ENCODE measurements at regions not wholly inside any gene's neighbourhood (a gene's known extent, or its start where the extent isn't known, plus 50 kb on each side); places are given as distances from the start of the nearest gene placed in this dataset.
"Not testable (repeated sequence)": the region's sequence is repeated elsewhere in the genome, so short reads cannot be mapped to it uniquely, and the experiment has no call there.

DNA sequence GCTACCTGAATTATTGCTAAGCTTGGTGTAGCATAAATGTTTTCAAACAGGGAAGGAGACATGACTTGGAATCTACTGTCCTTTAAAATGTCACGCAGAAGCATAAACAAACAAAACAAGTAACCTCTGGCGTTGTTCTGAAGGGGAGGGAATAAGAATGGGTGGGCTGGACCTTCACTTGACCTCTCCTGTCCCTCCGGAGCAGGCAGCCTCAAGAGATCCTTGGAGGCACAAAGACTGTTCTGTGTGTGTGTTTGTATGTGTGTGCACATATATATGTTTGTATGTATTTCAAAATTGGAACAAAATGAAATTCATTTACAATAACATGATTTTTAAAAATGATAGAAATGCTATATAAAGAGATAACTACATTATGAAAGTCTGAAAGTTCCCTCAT lies 91.3 kb upstream of the DCLK2 start:
- DNase-seq (ENCODE audit: low read depth) = no peak

DNA sequence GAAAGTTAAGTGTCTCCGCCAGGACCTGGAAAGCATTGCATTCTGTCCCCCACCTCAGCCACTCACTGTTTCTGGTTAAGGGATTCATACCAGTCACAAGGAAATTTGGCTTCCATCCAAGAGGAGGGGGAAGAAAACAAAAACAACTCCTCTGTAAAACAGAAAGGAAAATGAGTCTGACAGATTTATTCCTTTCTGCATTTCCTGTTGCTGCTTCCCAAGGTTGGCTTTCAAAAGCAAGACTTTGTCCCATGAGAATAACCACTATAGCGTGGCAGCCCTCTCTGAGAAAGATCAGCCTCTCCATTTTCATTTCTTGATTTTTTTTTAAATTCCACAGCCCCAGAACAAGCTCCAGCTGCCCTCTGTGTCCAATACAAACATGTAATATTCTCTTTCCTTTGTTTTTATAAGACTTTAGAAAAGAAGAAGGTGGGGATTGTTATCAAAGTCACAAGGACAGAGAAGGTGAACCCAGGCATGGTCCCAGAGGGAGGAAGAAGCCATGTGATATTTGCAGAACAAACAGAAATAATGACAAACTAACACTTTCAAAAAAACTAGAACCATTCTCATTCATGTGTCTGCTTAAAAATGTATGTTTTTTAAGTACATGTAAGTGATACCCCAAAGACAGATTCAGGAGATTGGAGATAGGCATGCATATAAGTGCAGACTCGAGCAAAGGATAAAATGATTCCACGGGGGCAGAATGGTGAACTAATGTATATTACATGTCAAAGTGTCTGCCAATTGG lies 90.7 kb upstream of the DCLK2 start:
- DNase-seq (ENCODE audit: low read depth) = peak; percentile 48

- DNase-seq (ENCODE audit: low read depth) = no peak
Measured at GRCh38 chr4:149988087-149988410, 90.2 kb upstream of the DCLK2 start.

DNA sequence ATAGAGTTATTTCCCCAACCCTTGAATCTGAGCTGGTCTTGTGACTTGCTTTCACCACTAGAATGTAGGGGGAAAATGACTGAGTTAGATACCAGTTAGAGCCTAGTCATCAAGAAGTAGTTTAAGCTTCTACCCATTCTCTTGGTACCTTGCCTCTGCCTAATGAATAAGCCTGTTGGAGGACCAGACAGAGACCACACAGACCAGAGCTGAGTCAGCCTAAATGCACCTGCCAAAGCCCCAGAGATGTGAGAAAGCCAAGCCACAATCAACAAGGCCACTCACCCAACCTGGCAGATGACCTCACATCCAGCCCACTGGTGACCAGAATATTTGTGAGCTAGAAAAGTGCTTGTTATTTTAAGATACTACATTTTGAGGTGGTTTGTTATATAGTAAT lies 85.2 kb upstream of the DCLK2 start:
- no peak for DNase-seq (ENCODE audit: low read depth)

DNA sequence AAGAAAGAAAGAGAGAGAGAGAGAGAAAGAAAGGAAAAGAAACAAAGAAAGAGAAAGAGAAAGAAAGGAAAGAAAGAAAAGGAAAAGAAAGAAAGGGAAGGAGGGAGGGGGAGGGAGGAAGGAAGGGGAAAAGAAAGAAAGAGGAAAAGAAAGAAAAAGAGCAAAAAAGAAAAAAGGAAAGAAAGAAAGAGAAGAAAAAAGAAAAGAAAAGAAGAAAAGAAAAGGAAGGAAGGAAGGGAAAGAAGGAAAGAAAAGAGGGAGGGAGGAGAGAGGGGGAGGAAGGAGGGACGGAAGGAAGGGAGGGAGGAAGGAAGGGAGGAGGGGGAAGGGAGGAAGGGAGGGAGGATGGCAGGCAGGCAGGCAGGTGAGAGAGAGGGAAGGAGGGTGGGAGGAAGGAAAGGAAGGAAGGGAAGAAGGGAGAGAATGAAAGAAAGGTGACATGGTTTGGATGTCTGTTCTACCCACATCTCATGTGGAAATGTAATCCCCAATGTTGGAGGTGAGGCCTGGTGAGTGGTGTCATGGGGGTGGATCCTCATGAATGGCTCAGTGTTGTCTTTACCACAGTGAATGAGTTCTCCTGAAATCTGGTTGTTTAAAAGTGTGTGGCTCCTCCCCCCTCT lies 83.0 kb upstream of the DCLK2 start:
- DNase-seq (ENCODE audit: low read depth) = no peak

- DNase-seq (ENCODE audit: low read depth) = peak; percentile 47
Measured at GRCh38 chr4:149997881-149998421, 80.3 kb upstream of the DCLK2 start.

DNA sequence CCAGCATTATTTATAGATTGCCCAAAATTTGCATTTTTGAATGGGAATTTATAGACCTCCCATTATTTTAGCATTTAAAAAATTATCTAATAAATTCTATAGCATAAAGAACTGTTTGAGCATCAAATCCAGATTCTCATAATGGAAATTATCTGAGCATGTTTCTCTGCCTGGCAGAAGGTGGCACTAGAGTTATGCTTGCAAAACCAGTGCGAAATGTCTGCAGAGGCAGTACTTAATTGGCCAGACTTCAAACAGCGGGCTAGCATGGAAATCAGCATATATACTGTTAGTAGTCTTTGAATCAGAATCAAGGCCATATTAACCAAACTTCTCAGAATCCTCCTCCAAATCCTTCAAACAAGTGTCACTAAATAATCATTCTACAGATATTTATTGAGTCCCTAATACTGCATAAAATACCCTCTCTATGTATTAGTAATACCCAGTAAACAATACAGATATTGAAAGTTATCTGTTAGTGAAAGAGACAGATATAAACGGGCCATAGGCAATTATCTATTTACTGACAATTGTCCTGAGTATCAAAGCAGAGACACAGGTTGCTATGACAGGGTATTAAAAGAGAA lies 78.7 kb upstream of the DCLK2 start:
- DNase-seq (ENCODE audit: low read depth) = peak; percentile 77

DNA sequence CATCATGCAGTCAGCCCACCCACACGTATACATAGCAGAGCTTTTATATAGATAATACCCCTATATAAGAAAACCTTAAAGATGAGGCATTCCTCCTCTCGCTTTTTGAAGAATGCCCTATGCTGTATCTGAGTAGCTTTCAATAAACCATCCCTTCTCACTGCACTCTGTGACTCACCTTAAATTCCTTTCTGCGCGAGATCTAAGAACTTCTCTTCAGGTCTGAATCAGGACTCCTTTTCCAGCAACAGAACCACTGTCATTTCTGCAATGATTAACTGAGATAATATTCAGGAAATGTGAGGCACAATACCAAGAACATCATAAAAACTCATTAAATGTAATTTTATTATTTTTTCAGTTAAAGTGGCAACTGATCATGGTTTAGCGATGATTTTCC lies 76.4 kb upstream of the DCLK2 start:
- DNase-seq (ENCODE audit: low read depth) = peak; percentile 59

DNA sequence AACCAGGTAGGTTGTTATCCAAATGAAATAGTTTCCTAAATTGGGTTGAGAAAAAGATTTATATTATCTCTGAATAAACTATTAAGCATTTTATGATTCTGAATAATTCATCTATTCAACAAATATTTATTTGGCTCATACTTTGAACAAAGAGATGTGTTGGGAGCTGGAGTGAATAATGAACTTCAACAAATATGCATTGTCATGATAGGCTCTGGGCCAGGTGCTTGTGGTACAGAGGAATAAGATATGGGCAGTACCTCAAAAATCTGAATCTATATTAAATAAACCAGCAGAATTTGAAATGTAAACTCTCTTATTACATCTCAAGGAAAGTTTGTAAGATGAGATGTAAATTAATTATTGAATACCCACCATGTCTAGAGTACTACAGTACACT lies 75.7 kb upstream of the DCLK2 start:
- DNase-seq (ENCODE audit: low read depth) = peak; percentile 52

DNA sequence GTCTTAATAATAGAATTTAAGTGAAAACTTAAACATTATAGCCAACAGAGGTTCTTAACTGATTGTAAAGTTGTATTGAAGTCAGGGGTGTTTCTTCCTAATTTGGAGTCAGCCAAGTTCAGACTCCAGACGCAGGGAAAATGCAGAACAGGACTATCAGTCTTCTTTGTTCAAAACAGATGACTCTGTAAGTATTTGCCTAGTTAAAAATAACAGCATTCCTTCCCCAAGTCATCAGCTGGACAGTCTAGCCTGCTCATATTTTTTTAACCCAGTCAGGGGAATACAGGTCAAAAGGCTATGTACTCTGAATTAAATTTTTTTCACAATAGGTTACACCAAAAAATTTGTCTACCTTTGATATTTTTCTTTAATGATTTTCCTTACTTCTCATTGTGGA lies 73.8 kb upstream of the DCLK2 start:
- peak; percentile 63 for DNase-seq (ENCODE audit: low read depth)

- DNase-seq (ENCODE audit: low read depth) = no peak
Measured at GRCh38 chr4:150005537-150005936, 72.7 kb upstream of the DCLK2 start.

DNA sequence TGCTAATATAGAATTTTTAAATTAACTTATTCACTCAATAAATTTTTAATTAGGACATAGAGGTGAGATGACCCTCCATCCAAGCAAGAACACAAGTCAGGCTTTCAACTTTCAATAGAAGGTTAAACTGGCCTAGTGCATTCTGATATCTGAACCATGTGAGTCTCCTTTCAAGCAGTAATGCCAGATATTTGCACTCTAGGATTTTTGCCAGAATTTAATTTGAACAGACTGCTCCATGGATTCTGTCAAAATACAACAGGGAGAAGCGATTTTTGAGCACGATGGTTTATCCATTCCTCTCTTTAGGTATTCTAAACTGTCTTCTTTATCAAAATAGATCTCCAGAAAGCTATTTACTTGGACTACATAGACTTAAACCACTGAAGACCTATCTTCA lies 72.0 kb upstream of the DCLK2 start:
- DNase-seq (ENCODE audit: low read depth) = no peak

DNA sequence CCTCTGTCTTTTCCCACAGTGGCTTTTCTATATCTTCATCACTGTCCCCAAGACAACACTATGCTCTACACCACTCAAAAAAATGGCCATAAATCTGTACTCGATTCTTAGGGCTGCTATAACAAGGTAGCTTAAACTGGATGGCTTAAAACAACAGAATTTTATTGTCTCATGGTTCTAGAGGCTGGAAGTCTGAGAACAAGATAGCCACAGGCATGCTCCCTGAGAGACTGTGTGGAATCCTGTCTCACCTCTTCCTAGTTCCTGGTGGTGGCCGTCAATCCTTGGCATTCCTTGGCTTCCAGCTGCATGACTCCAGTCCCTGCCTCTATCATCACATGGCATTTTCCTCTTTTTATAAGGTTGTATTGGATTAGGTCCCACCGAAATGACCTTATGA lies 70.7 kb upstream of the DCLK2 start:
- peak; percentile 51 for DNase-seq (ENCODE audit: low read depth)

- DNase-seq (ENCODE audit: low read depth) = no peak
Measured at GRCh38 chr4:150008546-150008945, 69.7 kb upstream of the DCLK2 start.

- DNase-seq (ENCODE audit: low read depth) = no peak
Measured at GRCh38 chr4:150009533-150009932, 68.7 kb upstream of the DCLK2 start.

GRCh38 chr4:150010525-150011126 lies 67.6 kb upstream of the DCLK2 start:
- peak; percentile 65 for DNase-seq (ENCODE audit: low read depth)

GRCh38 chr4:150012851-150013360 lies 65.3 kb upstream of the DCLK2 start:
- no peak for DNase-seq (ENCODE audit: low read depth)

DNA sequence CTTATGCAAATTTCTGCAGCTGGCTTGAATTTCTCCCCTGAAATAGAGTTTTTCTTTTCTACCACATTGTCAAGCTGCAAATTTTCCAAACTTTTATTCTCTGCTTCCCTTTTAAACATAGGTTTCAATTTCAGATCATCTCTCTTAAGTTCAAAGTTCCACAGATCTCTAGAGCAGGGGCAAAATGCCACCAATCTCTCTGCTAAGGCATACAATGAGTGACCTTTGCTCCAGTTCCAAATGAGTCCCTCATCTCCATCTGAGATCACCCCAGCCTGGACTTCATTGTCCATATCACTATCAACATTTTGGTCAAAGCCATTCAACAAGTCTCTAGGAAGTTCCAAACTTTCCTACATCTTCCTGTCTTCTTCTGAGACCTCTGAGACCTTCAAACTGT lies 62.3 kb upstream of the DCLK2 start:
- not testable (repeated sequence) for DNase-seq (ENCODE audit: low read depth)

GRCh38 chr4:150016621-150017020 lies 61.6 kb upstream of the DCLK2 start:
- DNase-seq (ENCODE audit: low read depth) = peak; percentile 19

GRCh38 chr4:150018257-150018656 lies 60.0 kb upstream of the DCLK2 start:
- DNase-seq (ENCODE audit: low read depth) = no peak

DNA sequence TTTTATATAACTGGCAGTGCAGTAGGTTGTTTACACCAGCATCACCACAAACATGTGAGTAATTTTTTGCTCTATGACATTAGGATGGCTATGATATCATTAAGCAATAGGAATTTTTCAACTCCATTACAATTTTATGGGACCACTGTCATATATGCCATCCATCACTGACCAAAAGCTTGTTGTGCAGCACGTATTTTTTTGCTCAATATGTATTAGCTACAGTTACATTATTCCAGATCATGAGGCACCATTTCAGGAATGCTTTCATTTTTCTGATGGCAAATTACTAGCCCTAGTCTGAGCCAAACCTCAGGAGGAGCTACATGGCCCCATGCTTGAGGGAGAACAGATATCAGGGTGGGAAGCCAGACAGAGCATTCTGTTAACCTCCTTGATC lies 56.8 kb upstream of the DCLK2 start:
- no peak for DNase-seq (ENCODE audit: low read depth)

GRCh38 chr4:150023489-150023888 lies 54.8 kb upstream of the DCLK2 start:
- no peak for DNase-seq (ENCODE audit: low read depth)

GRCh38 chr4:150026987-150027386 lies 51.3 kb upstream of the DCLK2 start:
- not testable (repeated sequence) for DNase-seq (ENCODE audit: low read depth)

Data from amniotic epithelial cell (primary cell).